Panc1 (cell line): ENCODE measurements at regions not wholly inside any gene's neighbourhood (a gene's known extent, or its start where the extent isn't known, plus 50 kb on each side); places are given as distances from the start of the nearest gene placed in this dataset.

Experiments
- CTCF ChIP-seq: fragments of 450-650 bp; IDR thresholded peaks from 2 replicates; pipeline ENCODE4 v1.5.1; 2017; ENCODE audit warnings: mild to moderate bottlenecking
- REST ChIP-seq, 2 experiments: IDR thresholded peaks; 2 replicates each; pipeline ENCODE4 v1.6.1; 2011 to 2012; ENCODE audit warnings: low read depth in 2 of 2, control low read depth in 1 of 2, low read length in 1 of 2, mild to moderate bottlenecking in 1 of 2, moderate library complexity in 1 of 2; ENCODE audit not compliant: insufficient read depth in 1 of 2
- SIN3A ChIP-seq: IDR thresholded peaks from 2 replicates; pipeline ENCODE4 v1.6.1; 2012; ENCODE audit warnings: low read depth, mild to moderate bottlenecking, low read length, moderate library complexity, borderline replicate concordance; ENCODE audit not compliant: insufficient read depth
- TCF7L2 ChIP-seq: IDR thresholded peaks from 2 replicates; pipeline ENCODE4 v1.6.1; 2011; ENCODE audit warnings: mild to moderate bottlenecking, low read depth, low read length, inconsistent platforms

DNA sequence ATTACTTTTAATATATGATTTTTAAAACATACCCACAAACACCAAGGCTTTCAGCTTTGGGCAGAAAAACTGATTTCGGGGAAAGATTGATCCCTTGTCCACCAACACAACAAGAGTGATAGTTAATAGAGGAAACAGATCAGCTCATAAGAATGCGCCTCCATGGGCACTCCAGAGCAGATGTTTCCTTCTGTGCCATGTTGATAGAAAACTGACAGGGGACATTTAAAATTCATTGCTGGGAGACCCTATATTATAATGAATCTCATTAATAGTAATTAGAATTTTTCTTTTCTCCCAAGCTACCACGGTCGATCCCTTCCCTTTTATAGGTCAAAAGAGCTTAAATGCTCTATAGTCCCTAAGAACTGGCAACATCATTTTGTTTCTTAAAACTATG, 431.2 kb downstream of the IRS2 start:
- TF ChIP-seq CTCF: no peak
- TF ChIP-seq REST (IDR thresholded peaks at IDR 0.05; ENCODE audit: insufficient read depth in 1 of 2, low read depth in 2 of 2, low read length in 1 of 2): no peak
- no peak for TF ChIP-seq SIN3A
- no peak for TF ChIP-seq TCF7L2
